HepG2 (cell line): ENCODE measurements at regions not wholly inside any gene's neighbourhood (a gene's known extent, or its start where the extent isn't known, plus 50 kb on each side); places are given as distances from the start of the nearest gene placed in this dataset.

Source experiments
- ADNP ChIP-seq: sonication (generic); formaldehyde crosslinking; IDR thresholded peaks from 2 replicates; pipeline ENCODE4 v1.4.0; 2020; ENCODE audit warnings: missing genetic modification reagents
- AHDC1 ChIP-seq: sonication (generic); formaldehyde crosslinking; IDR thresholded peaks from 2 replicates; pipeline ENCODE4 v1.5.1; 2020; ENCODE audit warnings: mild to moderate bottlenecking, missing genetic modification reagents, borderline replicate concordance
- DR1 ChIP-seq: sonication (generic); formaldehyde crosslinking; IDR thresholded peaks from 2 replicates; pipeline ENCODE4 v1.8.0; 2021; ENCODE audit warnings: mild to moderate bottlenecking, missing genetic modification reagents, inconsistent platforms
- EEA1 ChIP-seq: sonication (generic); formaldehyde crosslinking; IDR thresholded peaks from 2 replicates; pipeline ENCODE4 v1.5.1; 2020; ENCODE audit warnings: mild to moderate bottlenecking, missing genetic modification reagents, borderline replicate concordance
- GABPB1 ChIP-seq: IDR thresholded peaks from 2 replicates; pipeline ENCODE4 v1.6.1; 2016; ENCODE audit warnings: mild to moderate bottlenecking, missing genetic modification reagents, moderate library complexity, missing compliant biosample characterization
- GFI1 ChIP-seq: sonication (generic); formaldehyde crosslinking; IDR thresholded peaks from 2 replicates; pipeline ENCODE4 v1.5.0; 2020; ENCODE audit warnings: missing genetic modification reagents, mild to moderate bottlenecking, borderline replicate concordance
- KAT7 ChIP-seq: IDR thresholded peaks from 2 replicates; pipeline ENCODE4 v1.6.1; 2018; ENCODE audit warnings: borderline replicate concordance, missing compliant biosample characterization
- KMT2B ChIP-seq: IDR thresholded peaks from 2 replicates; pipeline ENCODE4 v1.6.1; 2016; ENCODE audit warnings: missing genetic modification reagents, missing compliant biosample characterization
- RXRA ChIP-seq: sonication (generic); formaldehyde crosslinking; IDR thresholded peaks from 2 replicates; pipeline ENCODE4 v1.5.1; 2020; ENCODE audit warnings: missing genetic modification reagents
- SIN3A ChIP-seq: IDR thresholded peaks from 2 replicates; pipeline ENCODE4 v1.6.1; 2011; ENCODE audit warnings: low read depth, mild to moderate bottlenecking, control low read depth, low read length, borderline replicate concordance
- TOE1 ChIP-seq: sonication (generic); formaldehyde crosslinking; IDR thresholded peaks from 2 replicates; pipeline ENCODE4 v1.4.0; 2020; ENCODE audit warnings: mild to moderate bottlenecking, missing genetic modification reagents
- ZFP90 ChIP-seq: sonication (generic); formaldehyde crosslinking; IDR thresholded peaks from 2 replicates; pipeline ENCODE4 v1.8.0; 2022; ENCODE audit warnings: missing genetic modification reagents, mild to moderate bottlenecking, inconsistent platforms, borderline replicate concordance
- ZNF180 ChIP-seq: sonication (generic); formaldehyde crosslinking; IDR thresholded peaks from 2 replicates; pipeline ENCODE4 v1.4.0; 2020; ENCODE audit warnings: low read depth, missing genetic modification reagents, borderline replicate concordance
- ZNF337 ChIP-seq: sonication (generic); formaldehyde crosslinking; IDR thresholded peaks from 2 replicates; pipeline ENCODE4 v1.5.1; 2020; ENCODE audit warnings: missing genetic modification reagents, low read depth, mild to moderate bottlenecking, borderline replicate concordance
- ZNF407 ChIP-seq: sonication (generic); formaldehyde crosslinking; IDR thresholded peaks from one replicate; pipeline ENCODE4 v1.5.1; 2020; ENCODE audit warnings: mild to moderate bottlenecking, missing genetic modification reagents; ENCODE audit errors: not compliant biosample characterization

GRCh38 chr2:126971481-126972278, 73.0 kb downstream of the TEX51 start (continued):
- TF ChIP-seq AHDC1 (CRISPR knock-in tag), result no peak
- no peak for TF ChIP-seq SIN3A
- peak; percentile 61; the same call in 1 of the 2 replicates for TF ChIP-seq GFI1 (CRISPR knock-in tag)
- no peak for TF ChIP-seq ADNP (CRISPR knock-in tag)
- peak; percentile 71; the same call in 1 of the 2 replicates for TF ChIP-seq ZNF337 (CRISPR knock-in tag)
- no peak for TF ChIP-seq ZNF180 (CRISPR knock-in tag)
- peak; percentile 49; the same call in 1 of the 2 replicates for TF ChIP-seq GABPB1 (CRISPR knock-in tag)
- peak; percentile 31; the same call in 1 of the 2 replicates for TF ChIP-seq KMT2B (CRISPR knock-in tag)
- TF ChIP-seq TOE1 (CRISPR knock-in tag), result peak; percentile 84; the same call in 1 of the 2 replicates
- TF ChIP-seq RXRA (CRISPR knock-in tag), result peak; percentile 20; the same call in 1 of the 2 replicates
- no peak for TF ChIP-seq DR1
- TF ChIP-seq ZNF407 (CRISPR knock-in tag), result no peak
- no peak for TF ChIP-seq EEA1 (CRISPR knock-in tag)
- TF ChIP-seq ZFP90 (CRISPR knock-in tag), result peak; percentile 88
- 0 out of 2 replicates have a peak, but pooled peaks have one; percentile 48 for TF ChIP-seq KAT7
